IPS DF 19.7 (cell line): ENCODE measurements at regions not wholly inside any gene's neighbourhood (a gene's known extent, or its start where the extent isn't known, plus 50 kb on each side); places are given as distances from the start of the nearest gene placed in this dataset.
"Not testable (repeated sequence)": the region's sequence is repeated elsewhere in the genome, so short reads cannot be mapped to it uniquely, and the experiment has no call there.

Source experiments
- DNase-seq: peaks from one replicate; pipeline ENCODE4 v3.0.0-alpha.2; 2013; ENCODE audit warnings: low read depth, low spot score

DNA sequence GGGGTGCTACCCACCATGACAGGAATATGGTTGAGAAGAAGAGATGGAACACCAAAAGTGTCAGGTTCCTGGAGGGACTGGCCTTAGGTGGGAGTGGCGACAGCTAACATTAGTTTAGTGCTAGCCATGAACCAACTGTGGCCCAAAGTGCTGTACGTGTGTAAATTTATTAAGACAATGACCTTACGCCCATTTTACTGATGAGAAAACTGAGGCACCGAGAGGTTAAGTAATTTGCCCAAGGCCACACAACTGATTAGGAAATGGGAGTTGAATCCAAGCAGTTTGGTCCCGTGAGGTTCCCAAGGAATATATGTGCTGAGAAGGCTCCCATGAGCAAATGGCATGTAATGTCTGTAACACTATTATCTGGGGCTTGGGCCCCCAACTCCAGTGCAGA, 109.5 kb upstream of the SLC1A4 start:
- DNase-seq = no peak

DNA sequence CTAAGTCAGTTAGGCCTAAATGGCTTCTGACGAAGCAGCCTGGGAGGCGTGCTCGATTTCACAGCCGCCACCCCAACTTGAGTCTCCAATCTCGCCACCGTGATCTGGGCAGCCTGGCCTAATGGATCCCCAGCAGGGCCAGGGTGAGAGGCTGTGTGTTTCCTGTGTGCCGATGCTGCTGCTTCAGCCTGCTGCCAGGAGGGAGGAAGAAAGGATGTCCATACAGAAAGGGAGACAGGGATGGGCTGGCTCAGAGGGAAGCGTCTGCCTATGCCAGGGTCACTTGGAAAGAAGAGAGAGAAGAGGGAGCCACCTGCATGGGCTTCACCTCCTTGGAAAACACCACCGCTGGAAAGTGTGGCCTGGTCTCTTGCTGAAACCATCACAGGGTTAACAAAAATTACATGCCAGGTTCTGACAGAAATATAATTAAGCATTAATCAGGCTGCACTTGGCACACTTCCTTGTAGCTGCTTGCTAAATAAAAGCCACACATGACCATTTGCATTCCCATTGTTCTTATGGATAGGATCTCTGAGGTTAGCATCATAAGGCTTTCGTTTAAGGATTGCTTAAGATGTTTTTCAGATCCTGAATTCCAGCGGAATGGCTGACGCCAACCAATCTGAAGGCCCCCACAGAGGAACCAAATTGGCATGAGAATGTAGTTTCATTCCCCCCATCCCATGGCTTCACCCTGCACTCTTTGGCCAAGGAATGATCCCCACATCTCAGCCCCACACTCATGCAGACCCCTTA, 108.8 kb upstream of the SLC1A4 start:
- no peak for DNase-seq

DNA sequence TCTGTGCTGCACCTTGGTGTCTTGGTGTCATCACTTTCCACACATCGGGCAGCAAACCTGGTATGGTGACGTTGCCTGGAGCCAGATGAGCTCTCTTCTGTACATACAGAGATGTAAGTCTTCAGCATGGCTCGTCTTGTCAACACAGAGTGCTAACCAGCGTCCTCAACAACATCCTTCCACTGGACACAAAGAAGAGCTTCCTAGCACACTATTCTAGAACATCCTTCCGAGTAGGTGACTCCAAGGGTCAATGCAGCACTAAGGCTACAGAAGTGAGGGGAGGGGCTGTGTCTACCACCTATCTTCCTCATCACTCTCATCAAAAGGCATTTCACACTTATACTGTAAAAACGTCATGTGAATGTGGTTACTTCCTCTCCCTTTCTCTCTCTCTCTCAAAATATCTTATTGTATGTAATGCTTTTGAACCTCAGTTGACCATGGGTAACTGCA, 108.1 kb upstream of the SLC1A4 start:
- DNase-seq = no peak

DNA sequence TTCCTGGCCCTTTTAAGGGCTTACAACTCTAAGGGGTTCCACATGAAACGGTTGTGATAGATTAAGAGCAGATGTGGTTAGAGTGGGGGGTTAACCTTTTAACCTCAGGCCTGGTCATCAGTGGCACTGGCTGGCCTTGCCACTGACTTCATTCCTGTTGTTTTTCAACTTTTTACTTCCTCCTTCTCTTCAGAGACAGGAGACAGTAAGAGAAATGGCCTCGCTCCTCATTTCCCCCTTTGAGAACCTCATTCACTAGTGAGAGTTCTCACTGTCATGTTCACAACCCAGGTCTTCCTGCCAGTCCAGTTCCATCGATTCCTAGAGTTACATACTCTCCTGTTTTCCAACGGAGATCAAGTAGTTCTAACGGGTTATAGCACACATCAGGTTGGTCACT, 101.6 kb upstream of the SLC1A4 start:
- no peak for DNase-seq

DNA sequence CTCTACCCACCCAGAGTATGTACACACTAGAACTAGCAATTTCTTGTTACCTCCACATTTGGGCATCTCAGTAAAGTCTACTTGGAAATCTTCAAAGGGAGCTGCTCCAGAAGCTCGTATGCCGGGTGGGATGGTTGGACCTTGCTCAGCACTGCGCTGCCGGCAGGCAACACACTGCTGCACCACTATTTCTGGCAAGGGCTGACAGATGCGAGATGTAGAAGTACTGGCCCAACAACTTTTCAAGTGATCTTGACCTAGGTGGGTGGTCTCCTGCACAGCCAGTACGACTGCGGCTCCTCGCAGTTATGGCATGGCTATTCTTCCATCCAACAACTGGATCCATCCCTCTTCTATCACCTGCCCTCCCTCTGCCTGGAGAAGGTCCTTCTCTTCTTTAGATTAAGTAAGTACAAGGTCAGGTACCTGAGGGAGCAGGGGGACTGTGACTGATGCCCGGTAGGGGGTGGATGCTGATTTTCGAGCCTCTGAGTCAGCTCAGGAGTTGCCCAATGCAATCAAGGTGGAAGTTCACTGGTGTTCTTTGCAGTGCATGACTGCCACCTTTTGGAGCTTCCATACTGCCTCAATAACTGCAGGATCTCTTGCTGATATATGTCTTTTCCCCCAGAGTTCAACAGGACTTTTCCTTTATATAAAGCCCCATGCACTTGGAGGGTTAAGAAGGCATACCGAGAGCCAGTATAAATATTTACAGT, 100.4 kb upstream of the SLC1A4 start:
- DNase-seq = no peak

DNA sequence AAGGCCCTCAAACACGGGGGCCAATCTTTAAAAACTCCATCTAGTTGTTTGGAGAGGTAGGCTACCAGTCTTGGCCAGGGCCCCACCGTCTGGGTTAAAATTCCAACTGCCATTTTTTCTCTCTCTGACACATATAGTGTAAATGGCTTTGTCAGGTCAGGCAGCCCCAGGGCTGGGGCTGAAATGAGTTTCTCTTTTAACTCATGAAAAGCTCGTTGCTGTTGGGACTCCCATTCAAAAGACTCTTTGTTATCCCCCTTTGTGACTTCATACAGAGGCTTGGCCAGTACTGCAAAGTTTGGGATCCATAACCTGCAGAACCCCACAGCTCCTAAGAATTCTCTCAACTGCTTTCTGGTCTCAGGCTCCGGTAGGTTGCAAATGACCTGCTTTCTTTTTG, 99.4 kb upstream of the SLC1A4 start:
- DNase-seq = no peak

DNA sequence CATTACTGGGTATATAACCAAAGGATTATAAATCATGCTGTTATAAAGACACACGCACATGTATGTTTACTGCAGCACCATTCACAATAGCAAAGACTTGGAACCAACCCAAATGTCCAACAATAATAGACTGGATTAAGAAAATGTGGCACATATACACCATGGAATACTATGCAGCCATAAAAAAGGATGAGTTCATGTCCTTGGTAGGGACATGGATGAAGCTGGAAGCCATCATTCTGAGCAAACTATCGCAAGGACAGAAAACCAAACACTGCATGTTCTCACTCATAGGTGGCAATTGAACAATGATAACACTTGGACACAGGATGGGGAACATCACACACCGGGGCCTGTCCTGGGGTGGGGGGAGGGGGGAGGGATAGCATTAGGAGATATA, 92.6 kb upstream of the SLC1A4 start:
- DNase-seq = not testable (repeated sequence)

DNA sequence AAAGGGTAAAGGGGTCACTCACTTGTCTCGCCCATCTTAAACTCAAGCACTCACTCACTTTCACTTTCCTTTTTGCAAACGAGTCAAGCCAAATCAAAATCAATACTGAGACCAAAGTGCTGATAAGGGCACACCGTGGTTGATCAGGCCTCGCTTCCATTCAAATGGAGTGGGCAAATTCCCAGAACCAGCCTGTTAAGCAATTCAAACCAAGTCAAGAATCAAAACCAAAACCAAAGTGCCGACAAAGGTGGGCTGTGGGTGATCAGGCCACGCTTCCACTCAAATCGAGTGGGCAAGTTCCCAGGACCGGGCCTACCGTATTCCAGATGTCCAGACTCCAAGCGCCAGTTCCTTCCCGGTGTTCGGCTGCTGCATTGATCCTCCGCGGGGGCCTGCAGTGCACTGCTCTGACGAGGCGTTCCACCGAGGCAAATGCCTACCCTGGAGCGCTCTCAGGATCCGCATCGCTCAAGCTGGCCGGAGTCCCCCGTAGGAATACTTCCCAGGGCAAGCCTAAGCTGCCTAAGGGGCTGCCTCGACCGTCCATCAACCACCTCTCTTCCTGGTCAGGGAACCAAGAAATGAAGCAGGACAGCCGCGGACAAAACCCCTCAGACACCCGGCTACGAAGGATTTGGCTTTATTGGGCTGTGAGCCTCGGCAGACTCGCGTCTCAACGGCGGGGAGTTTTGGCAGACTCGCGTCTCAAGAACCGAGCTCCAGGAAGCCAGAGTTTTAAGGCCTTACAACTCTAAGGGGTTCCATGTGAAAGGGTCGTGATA, 89.9 kb upstream of the SLC1A4 start:
- DNase-seq = no peak

DNA sequence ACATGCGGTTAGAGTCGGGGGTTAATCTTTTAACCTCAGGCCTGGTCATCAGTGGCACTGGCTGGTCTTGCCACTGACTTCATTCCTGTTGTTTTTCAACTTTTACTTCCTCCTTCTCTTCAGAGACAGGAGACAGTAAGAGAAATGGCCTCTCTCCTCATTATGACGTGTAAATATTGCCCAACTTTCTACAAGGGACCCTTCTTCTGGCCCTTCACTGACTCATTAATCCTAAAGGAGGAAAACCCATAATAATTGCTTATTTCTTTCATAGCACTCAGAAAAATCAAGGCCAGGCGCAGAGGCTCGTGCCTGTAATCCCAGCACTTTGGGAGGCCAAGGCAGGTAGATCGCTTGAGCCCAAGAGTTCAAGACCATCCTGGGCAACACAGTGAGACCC, 89.3 kb upstream of the SLC1A4 start:
- not testable (repeated sequence) for DNase-seq

DNA sequence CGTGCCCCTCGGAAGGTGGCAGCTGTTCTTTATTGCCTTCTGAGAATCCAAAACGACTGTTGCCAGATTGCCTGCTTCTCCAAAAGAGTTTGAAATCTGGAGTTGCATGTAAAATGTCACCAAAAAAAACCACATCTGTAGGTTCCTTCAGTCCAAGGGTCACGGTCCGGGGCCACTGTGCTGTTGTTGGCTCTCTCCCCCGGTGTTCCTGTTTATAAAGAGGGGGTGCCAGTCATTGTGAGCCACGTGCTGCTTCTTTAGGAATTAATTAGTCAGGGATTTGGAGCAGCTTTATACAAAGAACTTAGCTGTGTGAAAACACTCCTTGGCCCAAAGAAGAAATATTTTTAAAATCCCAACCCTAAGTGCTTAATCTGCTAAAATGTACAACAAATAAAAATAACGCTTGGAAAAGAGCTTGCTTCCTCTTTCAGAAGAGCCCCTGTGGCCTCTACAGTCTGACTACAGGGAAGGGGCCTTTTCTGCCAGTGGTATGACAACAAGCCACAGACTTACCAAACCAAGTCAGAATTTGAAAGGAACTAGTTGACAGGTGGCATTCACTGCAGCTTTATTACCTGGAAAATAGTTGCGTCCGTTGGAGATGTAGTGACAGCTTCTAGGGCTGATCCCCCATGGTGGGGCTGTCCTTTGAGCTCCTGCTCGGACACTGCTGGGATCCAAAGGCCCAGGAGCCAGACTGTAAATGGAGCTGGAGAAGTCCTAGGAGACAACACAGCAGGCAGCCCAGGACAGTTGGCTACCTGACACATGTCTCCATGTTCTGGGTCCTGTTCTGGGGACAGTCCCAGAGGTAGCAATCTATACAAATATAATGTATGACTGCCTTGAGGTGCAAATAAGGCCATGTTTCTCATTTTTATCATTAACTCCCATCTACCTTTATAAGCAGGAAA, 84.5 kb upstream of the SLC1A4 start:
- DNase-seq = no peak

DNA sequence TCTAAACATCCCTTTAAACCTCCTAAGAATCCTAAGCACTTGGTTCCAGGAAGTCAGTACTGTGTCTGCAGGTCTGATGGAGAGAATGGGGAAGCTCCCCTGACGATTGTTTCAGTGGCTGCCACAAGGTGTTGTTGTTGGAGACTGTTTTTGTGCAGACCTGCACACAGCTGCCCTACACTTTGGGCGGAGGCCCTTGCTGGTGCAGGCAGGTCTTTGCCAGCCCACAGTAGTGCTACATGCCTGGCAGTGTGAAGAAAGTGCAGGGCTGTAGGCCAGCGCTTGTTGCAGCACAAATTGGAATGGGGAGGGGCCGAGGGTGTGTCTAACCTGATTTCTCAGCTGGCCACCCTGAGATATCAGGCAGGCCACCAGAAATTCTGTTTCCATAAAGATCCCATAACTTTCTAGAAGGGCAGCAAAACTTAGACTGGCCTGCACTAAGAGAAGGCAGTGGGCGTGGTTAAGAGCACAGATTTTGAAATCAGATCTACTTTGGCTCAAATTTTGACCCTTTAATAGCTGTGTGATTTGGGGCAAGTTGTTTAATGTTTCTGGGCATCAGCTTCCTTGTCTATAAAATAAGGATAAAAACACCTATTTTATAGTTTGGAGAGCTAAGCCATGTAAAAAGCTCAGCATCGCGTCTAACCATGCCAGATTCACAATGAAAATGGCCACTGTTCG, 83.7 kb upstream of the SLC1A4 start:
- no peak for DNase-seq

DNA sequence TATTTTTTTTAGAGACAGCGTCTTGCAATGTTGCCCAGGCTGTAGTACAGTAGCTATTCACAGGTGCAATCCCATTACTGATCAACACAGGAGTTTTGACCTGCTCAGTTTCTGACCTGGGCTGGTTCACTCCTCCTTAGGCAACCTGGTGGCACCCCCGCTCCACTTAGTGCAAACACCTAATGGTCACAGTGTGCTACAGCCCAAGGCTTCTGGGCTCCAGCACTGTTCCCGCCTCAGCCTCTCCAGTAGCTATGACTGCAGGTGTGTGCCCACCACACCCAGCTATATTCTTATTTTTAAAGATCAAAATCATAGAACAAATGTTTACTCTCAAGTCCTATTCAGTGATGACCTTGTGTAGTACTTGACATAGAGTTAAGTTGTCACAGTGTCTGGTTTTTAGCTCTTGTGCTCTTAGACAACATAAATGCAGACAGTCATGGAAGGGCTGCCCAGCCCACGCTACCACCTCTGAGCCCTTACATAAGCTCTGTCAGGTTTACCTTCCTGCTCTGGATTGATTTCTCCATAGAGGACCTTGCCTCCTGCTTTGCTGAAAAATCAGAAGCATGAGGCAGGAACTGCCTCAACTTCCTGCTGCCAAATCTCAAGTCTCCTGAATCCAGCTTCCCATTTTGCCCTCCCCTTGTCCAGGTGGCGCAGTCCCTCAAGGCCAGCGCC, 82.2 kb upstream of the SLC1A4 start:
- no peak for DNase-seq

DNA sequence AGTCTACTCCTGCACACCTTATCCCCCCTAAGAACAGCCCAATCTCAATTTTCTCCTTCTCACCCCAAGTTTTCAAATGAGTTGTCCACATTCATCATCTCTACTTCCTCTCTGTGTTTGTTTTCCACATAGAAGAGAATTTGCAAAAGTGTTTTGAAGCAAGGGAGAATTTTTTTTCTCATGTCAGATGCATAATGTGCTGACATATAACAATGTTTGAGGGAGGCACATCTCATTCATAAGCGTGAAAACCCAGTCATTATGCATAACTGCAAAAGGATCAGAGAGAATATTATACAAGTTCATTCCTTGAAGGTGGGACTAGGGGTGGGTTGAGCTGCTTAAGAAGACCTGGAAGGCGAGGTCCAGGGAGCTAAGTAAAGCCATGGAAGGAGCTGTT, 80.8 kb upstream of the SLC1A4 start:
- DNase-seq = no peak

DNA sequence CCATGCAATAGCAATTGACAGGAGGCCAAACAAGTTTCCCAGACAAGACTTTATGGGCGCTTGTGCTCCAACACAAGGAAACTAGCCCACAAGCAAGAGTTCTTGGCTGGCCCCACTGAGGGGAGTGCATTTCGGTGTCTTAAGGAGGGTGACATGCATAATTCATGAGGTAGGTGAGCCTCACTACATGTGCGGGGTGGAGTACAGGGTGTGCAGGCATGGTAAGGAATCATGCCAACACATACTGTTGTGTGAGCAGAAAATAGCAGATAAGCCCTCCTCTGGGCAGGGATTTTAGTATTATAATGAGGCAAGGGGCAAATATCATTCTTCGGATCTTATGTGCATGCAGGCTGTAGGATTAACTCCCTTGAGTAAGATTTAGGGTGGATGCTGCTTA, 78.7 kb upstream of the SLC1A4 start:
- DNase-seq = no peak

DNA sequence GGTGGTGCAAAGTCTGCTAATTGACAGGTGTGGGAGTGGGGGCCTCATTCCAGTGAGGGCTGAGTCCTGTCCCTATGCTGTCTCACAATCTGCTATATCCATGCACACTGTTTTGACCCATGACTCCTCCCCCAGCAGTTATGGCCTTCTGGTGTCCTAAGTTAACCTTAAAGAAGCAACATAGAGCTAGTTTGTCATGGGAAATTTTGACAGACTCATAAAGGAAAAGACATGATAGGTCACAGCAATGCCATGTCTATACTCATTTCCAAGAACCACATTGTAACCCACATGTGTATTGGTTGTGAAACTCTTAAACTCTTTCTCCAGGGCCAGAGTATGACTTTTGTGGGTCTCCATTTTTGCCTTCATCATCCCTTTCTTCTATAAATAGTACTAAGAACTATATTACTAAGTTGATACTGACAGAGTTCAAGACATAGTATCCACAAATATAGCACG, 78.2 kb upstream of the SLC1A4 start:
- DNase-seq = no peak

DNA sequence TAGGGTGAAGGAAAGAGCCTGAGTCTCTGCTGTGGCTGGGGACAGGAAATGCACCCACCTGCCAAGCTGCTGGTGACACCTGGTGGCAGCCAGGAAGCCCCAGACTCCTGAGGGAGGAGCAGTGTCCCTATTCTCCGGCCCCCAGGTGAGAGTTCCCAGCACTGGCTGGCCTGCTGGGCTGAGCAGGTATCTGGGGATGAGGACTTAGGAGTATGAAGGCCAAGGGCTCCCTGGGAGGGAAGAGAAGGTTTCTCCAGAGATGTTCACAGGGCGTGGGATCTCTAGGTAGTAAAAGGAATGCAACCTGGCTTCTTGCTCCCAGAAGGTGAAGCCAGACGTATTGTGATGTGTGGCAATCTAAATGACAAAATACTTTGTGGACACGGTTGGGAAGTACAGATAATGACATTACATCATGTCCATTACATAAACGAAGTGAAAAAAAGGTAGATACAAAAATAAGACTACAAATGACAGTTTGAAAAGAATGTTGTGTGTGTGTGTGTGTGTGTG, 75.8 kb upstream of the SLC1A4 start:
- DNase-seq = no peak

DNA sequence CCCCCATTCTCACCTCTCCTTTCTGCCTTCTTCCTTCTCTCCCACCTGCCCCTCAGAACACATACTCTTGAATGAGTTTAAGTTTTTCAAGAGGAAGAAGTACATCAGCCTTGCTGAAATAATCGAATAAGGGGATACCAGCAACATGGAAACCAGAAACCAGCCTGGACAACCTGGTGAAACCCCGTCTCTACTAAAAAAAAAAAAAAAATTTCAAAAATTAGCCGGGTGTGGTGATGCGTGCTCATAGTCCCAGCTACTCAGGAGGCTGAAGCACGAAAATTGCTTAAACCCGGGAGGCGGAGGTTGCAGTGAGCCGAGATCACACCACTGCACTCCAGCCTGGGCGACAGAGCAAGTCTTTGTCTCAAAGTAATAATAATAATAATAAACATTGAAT, 75.0 kb upstream of the SLC1A4 start:
- no peak for DNase-seq

DNA sequence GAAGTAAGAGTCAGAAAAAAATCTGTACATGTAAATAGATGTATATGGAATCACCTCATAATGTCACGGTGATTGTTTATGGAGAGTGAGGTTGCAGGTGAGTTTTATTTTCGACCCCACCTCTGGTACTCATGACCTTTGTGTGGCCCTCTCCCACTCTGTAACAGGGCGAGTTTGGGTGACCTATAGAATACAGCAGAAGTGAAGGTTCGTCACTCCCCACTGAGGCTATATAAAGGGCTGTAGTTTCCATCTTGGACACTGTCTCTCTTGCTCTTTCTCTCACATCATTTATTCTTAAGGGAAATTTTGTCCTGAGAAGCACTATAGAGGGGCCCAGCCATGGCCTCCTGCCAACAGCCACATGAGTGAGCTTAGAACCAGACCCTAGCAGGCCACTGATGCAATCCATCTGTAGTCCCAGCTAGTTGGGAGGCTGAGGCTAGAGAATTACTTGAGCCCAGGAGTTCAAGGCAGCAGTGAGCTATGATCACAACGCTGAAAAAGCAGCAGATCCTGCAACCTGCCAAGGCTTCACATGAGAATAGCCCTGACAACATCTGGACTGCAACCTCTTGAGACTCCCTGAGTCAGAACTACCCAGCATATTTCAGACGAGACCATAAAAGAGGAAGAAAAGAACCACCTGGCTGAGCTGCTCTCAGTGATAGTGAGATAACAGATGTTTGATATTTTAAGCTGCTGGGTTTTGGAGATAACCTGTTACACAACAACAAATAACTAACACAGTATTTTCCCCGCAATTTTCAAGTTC, 74.3 kb upstream of the SLC1A4 start:
- DNase-seq = no peak

DNA sequence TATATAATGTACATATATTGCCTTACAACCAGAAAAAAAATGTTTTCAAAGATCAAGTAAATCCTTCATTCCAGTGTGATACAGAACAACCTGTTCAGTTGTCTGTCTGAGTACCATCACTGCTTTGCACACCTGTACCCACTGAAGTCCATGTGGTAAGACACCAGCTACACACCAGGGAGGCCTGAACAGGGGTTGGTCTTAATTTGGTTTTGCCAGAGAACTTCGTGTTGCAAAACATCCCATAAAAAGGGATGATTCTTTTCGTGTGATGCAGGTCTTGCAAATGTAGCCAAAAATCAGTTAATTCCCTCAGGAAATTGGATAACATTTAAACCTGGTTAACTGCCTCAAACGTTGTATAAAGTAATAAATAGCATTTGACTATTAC, 73.7 kb upstream of the SLC1A4 start:
- DNase-seq = no peak
